Liver (tissue), 3 donors: ENCODE measurements at regions not wholly inside any gene's neighbourhood (a gene's known extent, or its start where the extent isn't known, plus 50 kb on each side); places are given as distances from the start of the nearest gene placed in this dataset.

ENCODE experiments used
- ATF3 ChIP-seq: IDR thresholded peaks from 2 replicates; pipeline ENCODE4 v1.6.1; 2016; ENCODE audit warnings: antibody characterized with exemption
- FOXA1 ChIP-seq: IDR thresholded peaks from 2 replicates; pipeline ENCODE4 v1.6.1; 2016; ENCODE audit warnings: antibody characterized with exemption
- FOXA2 ChIP-seq: IDR thresholded peaks from 2 replicates; pipeline ENCODE4 v1.6.1; 2016; ENCODE audit warnings: antibody characterized with exemption
- GABPA ChIP-seq, 2 donors: IDR thresholded peaks in 1 of 2; conservative IDR thresholded peaks in 1 of 2; 2 replicates each; pipeline ENCODE4 v1.6.1; 2016; ENCODE audit warnings: antibody characterized with exemption in 2 of 2, mild to moderate bottlenecking in 1 of 2, moderate library complexity in 1 of 2
- HNF4A ChIP-seq, 2 donors: conservative IDR thresholded peaks; 2 replicates each; pipeline ENCODE4 v1.6.1; 2016; ENCODE audit warnings: antibody characterized with exemption in 2 of 2, mild to moderate bottlenecking in 2 of 2
- HNF4G ChIP-seq: IDR thresholded peaks from 2 replicates; pipeline ENCODE4 v1.6.1; 2016; ENCODE audit warnings: antibody characterized with exemption
- MAX ChIP-seq: IDR thresholded peaks from 2 replicates; pipeline ENCODE4 v1.6.1; 2016; ENCODE audit warnings: antibody characterized with exemption
- RAD21 ChIP-seq, 2 donors: IDR thresholded peaks; 2 replicates each; pipeline ENCODE4 v1.6.1; 2016; ENCODE audit warnings: antibody characterized with exemption in 2 of 2, mild to moderate bottlenecking in 2 of 2
- SP1 ChIP-seq: IDR thresholded peaks from 2 replicates; pipeline ENCODE4 v1.6.1; 2018; ENCODE audit warnings: antibody characterized with exemption, mild to moderate bottlenecking
- TAF1 ChIP-seq: conservative IDR thresholded peaks from 2 replicates; pipeline ENCODE4 v1.6.1; 2016; ENCODE audit warnings: antibody characterized with exemption, mild to moderate bottlenecking
- TF ChIP-seq, protein P1 (sequence below): fragments of 150-350 bp; IDR thresholded peaks from 2 replicates; pipeline ENCODE4 v1.5.1; 2017; ENCODE audit warnings: improper control_type of control experiment, low read depth, low read length; ENCODE audit not compliant: missing input control
- donor health status: healthy.
- donor health status: healthy.

- TF ChIP-seq, protein P1, sequence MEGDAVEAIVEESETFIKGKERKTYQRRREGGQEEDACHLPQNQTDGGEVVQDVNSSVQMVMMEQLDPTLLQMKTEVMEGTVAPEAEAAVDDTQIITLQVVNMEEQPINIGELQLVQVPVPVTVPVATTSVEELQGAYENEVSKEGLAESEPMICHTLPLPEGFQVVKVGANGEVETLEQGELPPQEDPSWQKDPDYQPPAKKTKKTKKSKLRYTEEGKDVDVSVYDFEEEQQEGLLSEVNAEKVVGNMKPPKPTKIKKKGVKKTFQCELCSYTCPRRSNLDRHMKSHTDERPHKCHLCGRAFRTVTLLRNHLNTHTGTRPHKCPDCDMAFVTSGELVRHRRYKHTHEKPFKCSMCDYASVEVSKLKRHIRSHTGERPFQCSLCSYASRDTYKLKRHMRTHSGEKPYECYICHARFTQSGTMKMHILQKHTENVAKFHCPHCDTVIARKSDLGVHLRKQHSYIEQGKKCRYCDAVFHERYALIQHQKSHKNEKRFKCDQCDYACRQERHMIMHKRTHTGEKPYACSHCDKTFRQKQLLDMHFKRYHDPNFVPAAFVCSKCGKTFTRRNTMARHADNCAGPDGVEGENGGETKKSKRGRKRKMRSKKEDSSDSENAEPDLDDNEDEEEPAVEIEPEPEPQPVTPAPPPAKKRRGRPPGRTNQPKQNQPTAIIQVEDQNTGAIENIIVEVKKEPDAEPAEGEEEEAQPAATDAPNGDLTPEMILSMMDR, result no peak
- TF ChIP-seq FOXA1 (no peak), GABPA (IDR thresholded peaks at IDR 0.05 in 1 of 2, conservative IDR thresholded peaks at IDR 0.05 in 1 of 2) (no peak), FOXA2 (no peak), HNF4G (no peak), RAD21 (IDR thresholded peaks at IDR 0.05) (no peak), ATF3 (no peak), HNF4A (conservative IDR thresholded peaks at IDR 0.05) (no peak), TAF1 (no peak), SP1 (no peak), MAX (no peak)
Observed at GRCh38 chr18:47747260-47747795, 183.1 kb downstream of the SMAD2 start.
